HCT116 (cell line): ENCODE measurements at regions not wholly inside any gene's neighbourhood (a gene's known extent, or its start where the extent isn't known, plus 50 kb on each side); places are given as distances from the start of the nearest gene placed in this dataset.

Experiments
- ATAC-seq: fragments of 200-7000 bp; cut with Tn5 transposase; 2 replicates; pipeline ENCODE4 v1.9.1; 2020; ENCODE audit warnings: mild to moderate bottlenecking, moderate library complexity
- BruUV-seq: library from RNA; stranded (reverse); fragments of 400-500 nt; replicated peaks from 2 replicates; lab custom pipeline; 2021; lab: Mats Ljungman, UMichigan
- CTCF ChIA-PET: fragments of 300-600 bp; sonication (Branson Sonifier 250); formaldehyde crosslinking; loops from one replicate; lab custom pipeline; 2021; ENCODE audit warnings: antibody characterized with exemption; lab: Charles Lee
- POLR2A ChIA-PET: fragments of 300-600, 350-600 bp; sonication (Branson Sonifier 250); formaldehyde crosslinking; loops from one replicate; lab custom pipeline; 2021; ENCODE audit warnings: antibody characterized with exemption; lab: Charles Lee
- RAD21 ChIA-PET, 2 experiments: fragments of 300-600 bp; sonication (Branson Sonifier 250); formaldehyde crosslinking; loops; one replicate each; lab custom pipeline; 2023; ENCODE audit warnings: low total read pairs in 2 of 2; ENCODE audit not compliant: uncharacterized antibody in 2 of 2, unreplicated experiment in 2 of 2, low non-redundant PET in 1 of 2; lab: Charles Lee
- DNase-seq: peaks from one replicate; pipeline ENCODE4 v3.0.0-alpha.2; 2010; ENCODE audit warnings: low read depth, low spot score
- H2AFZ ChIP-seq: fragments of 200-600 bp; shearing (Covaris generic), sonication (generic); 2 replicates; pipeline ENCODE4 v1.6.1; 2017; ENCODE audit warnings: low read depth, mixed run types, mixed read lengths, antibody characterized with exemption, low read length; ENCODE audit not compliant: poor library complexity, severe bottlenecking
- H3K27ac ChIP-seq: 2 replicates; pipeline ENCODE4 v1.5.1; 2012; ENCODE audit warnings: low read depth, low read length
- H3K27me3 ChIP-seq: fragments of 200-600 bp; sonication (generic); 2 replicates; pipeline ENCODE4 v1.6.1; 2016; ENCODE audit warnings: mixed run types, low read length, mixed read lengths; ENCODE audit not compliant: insufficient read depth
- H3K36me3 ChIP-seq, 2 experiments: fragments of 200-500 bp in 1 of 2; fragments of 200-600 bp in 1 of 2; sonication (Bioruptor generic) in 1 of 2; sonication (generic) in 1 of 2; 2 replicates each; pipeline versions ENCODE4 v1.5.1 to v1.6.1; 2014 to 2016; ENCODE audit warnings: low read length in 2 of 2, inconsistent platforms in 1 of 2, mixed read lengths in 1 of 2, mixed run types in 1 of 2; ENCODE audit not compliant: insufficient read depth in 2 of 2, control insufficient read depth in 1 of 2
- H3K4me1 ChIP-seq, 2 experiments: fragments of 200-600 bp in 1 of 2; sonication (generic) in 1 of 2; 2 replicates each; pipeline versions ENCODE4 v1.5.1 to v1.6.1; 2012 to 2017; ENCODE audit warnings: low read length in 2 of 2, inconsistent platforms in 1 of 2, mild to moderate bottlenecking in 1 of 2, mixed read lengths in 1 of 2, mixed run types in 1 of 2, moderate library complexity in 1 of 2; ENCODE audit not compliant: insufficient read depth in 2 of 2, control insufficient read depth in 1 of 2
- H3K4me2 ChIP-seq: fragments of 200-600 bp; sonication (generic); 2 replicates; pipeline ENCODE4 v1.6.1; 2017; ENCODE audit warnings: mixed run types, low read length, mixed read lengths
- H3K4me3 ChIP-seq, 2 experiments: fragments of 200-600 bp in 1 of 2; sonication (generic) in 1 of 2; replicated peaks in 1 of 2; 2 replicates each; pipeline ENCODE4 v1.5.1; 2011 to 2016; ENCODE audit warnings: low read length in 2 of 2, control low read depth in 1 of 2, low read depth in 1 of 2, mild to moderate bottlenecking in 1 of 2, mixed read lengths in 1 of 2, mixed run types in 1 of 2
- H3K79me2 ChIP-seq: fragments of 200-600 bp; sonication (generic); 2 replicates; pipeline ENCODE4 v1.6.1; 2017; ENCODE audit warnings: mild to moderate bottlenecking, mixed run types, low read length, moderate library complexity, mixed read lengths; ENCODE audit not compliant: insufficient read depth
- H3K9ac ChIP-seq: fragments of 200-600 bp; sonication (generic); 2 replicates; pipeline ENCODE4 v1.6.1; 2016; ENCODE audit warnings: low read length, mixed read lengths
- H3K9me2 ChIP-seq: fragments of 200-600 bp; sonication (generic), shearing (Covaris generic); 2 replicates; pipeline ENCODE4 v1.6.1; 2017; ENCODE audit warnings: mixed run types, mild to moderate bottlenecking, moderate library complexity; ENCODE audit not compliant: insufficient read depth
- H3K9me3 ChIP-seq, 2 experiments: fragments of 200-500 bp in 1 of 2; fragments of 200-600 bp in 1 of 2; sonication (Bioruptor generic) in 1 of 2; sonication (generic) in 1 of 2; 2 replicates each; pipeline ENCODE4 v1.6.1; 2014 to 2017; ENCODE audit warnings: low read length in 2 of 2, mixed read lengths in 2 of 2, inconsistent platforms in 1 of 2, low read depth in 1 of 2, mild to moderate bottlenecking in 1 of 2, mixed run types in 1 of 2, moderate library complexity in 1 of 2; ENCODE audit not compliant: control insufficient read depth in 1 of 2, insufficient read depth in 1 of 2
- H4K20me1 ChIP-seq: fragments of 200-600 bp; sonication (generic), shearing (Covaris generic); 2 replicates; pipeline ENCODE4 v1.6.1; 2017; ENCODE audit warnings: mixed run types, mild to moderate bottlenecking, moderate library complexity; ENCODE audit not compliant: insufficient read depth
- CBX3 ChIP-seq: IDR thresholded peaks from 2 replicates; pipeline ENCODE4 v1.6.1; 2012; ENCODE audit warnings: low read depth
- EGR1 ChIP-seq: IDR thresholded peaks from 2 replicates; pipeline ENCODE4 v1.6.1; 2012; ENCODE audit warnings: low read depth
- ELF1 ChIP-seq: IDR thresholded peaks from 2 replicates; pipeline ENCODE4 v1.6.1; 2012; ENCODE audit warnings: low read depth, borderline replicate concordance
- EZH2 ChIP-seq: fragments of 200-600 bp; sonication (generic); IDR thresholded peaks from 2 replicates; pipeline ENCODE4 v1.6.1; 2017; ENCODE audit warnings: antibody characterized with exemption, mixed run types
- FOSL1 ChIP-seq: IDR thresholded peaks from 2 replicates; pipeline ENCODE4 v1.6.1; 2012; ENCODE audit warnings: low read depth
- JUND ChIP-seq: IDR thresholded peaks from 2 replicates; pipeline ENCODE4 v1.6.1; 2012
- MAX ChIP-seq: IDR thresholded peaks from 2 replicates; pipeline ENCODE4 v1.6.1; 2012
- POLR2AphosphoS5 ChIP-seq: IDR thresholded peaks from 2 replicates; pipeline ENCODE4 v1.6.1; 2011; ENCODE audit warnings: mild to moderate bottlenecking, low read depth, low read length, moderate library complexity
- RAD21 ChIP-seq: IDR thresholded peaks from 2 replicates; pipeline ENCODE4 v1.6.1; 2012; ENCODE audit warnings: low read depth, mild to moderate bottlenecking
- SIN3A ChIP-seq: IDR thresholded peaks from 2 replicates; pipeline ENCODE4 v1.6.1; 2012; ENCODE audit warnings: low read depth
- SRF ChIP-seq: IDR thresholded peaks from 2 replicates; pipeline ENCODE4 v1.6.1; 2012; ENCODE audit warnings: low read depth
- TCF7L2 ChIP-seq: IDR thresholded peaks from 2 replicates; pipeline ENCODE4 v1.7.0; 2011; ENCODE audit warnings: borderline replicate concordance, inconsistent platforms; ENCODE audit not compliant: insufficient read depth, insufficient read length; ENCODE audit errors: extremely low read depth
- ZFX ChIP-seq: fragments of 450-650 bp; IDR thresholded peaks from 2 replicates; pipeline ENCODE4 v1.6.1; 2017
- intact Hi-C: fragments of 100-400 bp; cut with micrococcal nuclease; formaldehyde crosslinking; loops from 2 replicates; pipeline ENCODE4 v1.10.0; 2022
- TF ChIP-seq, protein P1 (sequence below): IDR thresholded peaks from 2 replicates; pipeline ENCODE4 v1.6.1; 2012; ENCODE audit warnings: low read depth

- BruUV-seq: no TSS peak
- no peaks in the 10 kb centered on the region for H3K79me2 ChIP-seq
- H3K4me1 ChIP-seq: no peaks in the 10 kb centered on the region
- H4K20me1 ChIP-seq: no peaks in the 10 kb centered on the region
- H3K4me3 ChIP-seq: no peak overlapping the region
- H2AFZ ChIP-seq: no peak overlapping the region
- ChIA-PET CTCF (no interaction called here), POLR2A (no interaction called here), RAD21 (no interaction called here)
- intact Hi-C loops: no loop called here
- DNase-seq (no peak), ATAC-seq (no peak)
- no peak overlapping the region for H3K27ac ChIP-seq
- no peak for TF ChIP-seq EZH2
- TF ChIP-seq, all 23 proteins: peak for 0
- no peak overlapping the region for H3K9ac ChIP-seq
- H3K4me2 ChIP-seq: no peak overlapping the region
- H3K9me2 ChIP-seq: no peaks in the 10 kb centered on the region
- no peaks in the 10 kb centered on the region; a peak in 1 of 4 replicates for H3K9me3 ChIP-seq
- no peaks in the 10 kb centered on the region for H3K27me3 ChIP-seq
- H3K36me3 ChIP-seq: no peaks in the 10 kb centered on the region
These were observed 217.7 kb downstream of the ARPP21 start for GRCh38 chr3:35857004-35857403.

DNA sequence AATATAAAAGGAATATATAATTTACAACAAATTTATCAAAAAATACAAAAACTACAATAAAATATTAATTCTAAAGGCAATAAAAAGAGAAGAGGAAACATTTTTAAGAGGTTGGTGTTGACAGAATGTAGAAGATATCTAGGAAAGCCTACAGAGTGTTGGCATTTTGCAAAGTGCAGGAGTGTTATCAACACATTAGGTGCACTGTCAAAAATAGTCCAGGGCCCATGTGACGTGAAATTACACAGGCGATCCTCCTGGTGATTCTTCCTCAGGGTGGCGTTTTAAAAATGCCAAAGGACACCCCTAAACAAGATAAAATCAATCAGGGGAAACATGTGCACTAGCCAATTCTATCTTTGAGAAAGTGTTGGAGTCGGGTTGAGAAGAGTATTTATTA is 222.7 kb downstream of the ARPP21 start:
- H3K79me2 ChIP-seq: no peaks in the 10 kb centered on the region
- CTCF ChIA-PET: no interaction called here
- no peak overlapping the region for H3K27ac ChIP-seq
- no TSS peak for BruUV-seq
- no peaks in the 10 kb centered on the region for H4K20me1 ChIP-seq
- TF ChIP-seq JUND (no peak), EZH2 (no peak), ELF1 (no peak), TCF7L2 (no peak), SRF (no peak), EGR1 (no peak), RAD21 (no peak), MAX (no peak), FOSL1 (no peak), POLR2AphosphoS5 (no peak), ZFX (no peak), CBX3 (no peak), SIN3A (no peak)
- TF ChIP-seq, protein P1, sequence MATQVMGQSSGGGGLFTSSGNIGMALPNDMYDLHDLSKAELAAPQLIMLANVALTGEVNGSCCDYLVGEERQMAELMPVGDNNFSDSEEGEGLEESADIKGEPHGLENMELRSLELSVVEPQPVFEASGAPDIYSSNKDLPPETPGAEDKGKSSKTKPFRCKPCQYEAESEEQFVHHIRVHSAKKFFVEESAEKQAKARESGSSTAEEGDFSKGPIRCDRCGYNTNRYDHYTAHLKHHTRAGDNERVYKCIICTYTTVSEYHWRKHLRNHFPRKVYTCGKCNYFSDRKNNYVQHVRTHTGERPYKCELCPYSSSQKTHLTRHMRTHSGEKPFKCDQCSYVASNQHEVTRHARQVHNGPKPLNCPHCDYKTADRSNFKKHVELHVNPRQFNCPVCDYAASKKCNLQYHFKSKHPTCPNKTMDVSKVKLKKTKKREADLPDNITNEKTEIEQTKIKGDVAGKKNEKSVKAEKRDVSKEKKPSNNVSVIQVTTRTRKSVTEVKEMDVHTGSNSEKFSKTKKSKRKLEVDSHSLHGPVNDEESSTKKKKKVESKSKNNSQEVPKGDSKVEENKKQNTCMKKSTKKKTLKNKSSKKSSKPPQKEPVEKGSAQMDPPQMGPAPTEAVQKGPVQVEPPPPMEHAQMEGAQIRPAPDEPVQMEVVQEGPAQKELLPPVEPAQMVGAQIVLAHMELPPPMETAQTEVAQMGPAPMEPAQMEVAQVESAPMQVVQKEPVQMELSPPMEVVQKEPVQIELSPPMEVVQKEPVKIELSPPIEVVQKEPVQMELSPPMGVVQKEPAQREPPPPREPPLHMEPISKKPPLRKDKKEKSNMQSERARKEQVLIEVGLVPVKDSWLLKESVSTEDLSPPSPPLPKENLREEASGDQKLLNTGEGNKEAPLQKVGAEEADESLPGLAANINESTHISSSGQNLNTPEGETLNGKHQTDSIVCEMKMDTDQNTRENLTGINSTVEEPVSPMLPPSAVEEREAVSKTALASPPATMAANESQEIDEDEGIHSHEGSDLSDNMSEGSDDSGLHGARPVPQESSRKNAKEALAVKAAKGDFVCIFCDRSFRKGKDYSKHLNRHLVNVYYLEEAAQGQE: no peak
- H3K36me3 ChIP-seq: no peaks in the 10 kb centered on the region
- H3K9me3 ChIP-seq: no peaks in the 10 kb centered on the region; a peak in 2 of 4 replicates
- POLR2A ChIA-PET: no interaction called here
- no peak for DNase-seq
- H3K4me3 ChIP-seq: no peak overlapping the region
- no peak overlapping the region for H3K9ac ChIP-seq
- H3K4me1 ChIP-seq: no peaks in the 10 kb centered on the region
- RAD21 ChIA-PET: no interaction called here
- no peaks in the 10 kb centered on the region for H3K9me2 ChIP-seq
- no peak overlapping the region for H3K4me2 ChIP-seq
- no peak overlapping the region for H2AFZ ChIP-seq
- intact Hi-C loops: no loop called here
- no peaks in the 10 kb centered on the region for H3K27me3 ChIP-seq
- ATAC-seq: no peak
